Nephron progenitor cell (in vitro differentiated cells): ENCODE measurements at regions not wholly inside any gene's neighbourhood (a gene's known extent, or its start where the extent isn't known, plus 50 kb on each side); places are given as distances from the start of the nearest gene placed in this dataset.
A peak's percentile ranks its signal among the peaks of the same experiment; 100 is the strongest.

Source experiments
- DNase-seq: peaks from one replicate; pipeline ENCODE4 v3.0.0; 2021
- H3K27ac Mint-ChIP-seq: 2 replicates; pipeline ENCODE4 v1.8.0; 2021; ENCODE audit warnings: mild to moderate bottlenecking, moderate library complexity, mixed read lengths
- H3K27me3 Mint-ChIP-seq: 2 replicates; pipeline ENCODE4 v1.8.0; 2021; ENCODE audit warnings: mild to moderate bottlenecking, low read depth, mixed read lengths; ENCODE audit not compliant: poor library complexity
- H3K36me3 Mint-ChIP-seq: 2 replicates; pipeline ENCODE4 v1.8.0; 2021; ENCODE audit warnings: low read depth, mixed read lengths
- H3K4me1 Mint-ChIP-seq: 2 replicates; pipeline ENCODE4 v1.8.0; 2021; ENCODE audit warnings: mixed read lengths
- H3K4me3 Mint-ChIP-seq: 2 replicates; pipeline ENCODE4 v1.8.0; 2021; ENCODE audit warnings: mild to moderate bottlenecking, moderate library complexity, mixed read lengths
- H3K9me3 Mint-ChIP-seq: 2 replicates; pipeline ENCODE4 v1.8.0; 2021; ENCODE audit warnings: mild to moderate bottlenecking, moderate library complexity, mixed read lengths
- TF ChIP-seq, protein P1 (sequence below): fragments of 200-600 bp; sonication (generic); IDR thresholded peaks from 2 replicates; pipeline ENCODE4 v1.5.0; 2021; ENCODE audit warnings: antibody characterized with exemption

DNA sequence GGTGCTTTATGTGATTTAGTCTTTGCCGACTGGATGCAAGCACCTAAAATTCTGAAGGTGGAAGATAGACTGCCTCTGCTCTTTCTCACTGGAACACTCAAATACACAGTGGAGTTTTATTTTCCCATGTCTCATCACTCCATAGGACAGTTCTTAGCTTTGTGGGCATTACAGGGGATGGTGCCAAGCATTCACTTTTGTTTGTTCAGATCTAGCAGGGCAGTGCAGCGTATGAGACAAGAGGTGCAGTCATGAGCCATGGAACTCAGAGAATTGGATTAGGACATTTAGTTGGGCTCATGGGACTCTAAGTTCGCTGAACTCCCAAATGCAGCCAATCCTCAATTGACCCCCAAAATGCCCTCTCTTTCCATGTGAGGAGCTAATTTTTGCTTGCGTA is 1136.9 kb upstream of the PRKX start:
- H3K27me3 Mint-ChIP-seq: peaks cover 7% of the 10 kb centered on the region
- no peaks in the 10 kb centered on the region for H3K36me3 Mint-ChIP-seq
- no peak overlapping the region for H3K4me3 Mint-ChIP-seq
- DNase-seq: no peak
- H3K9me3 Mint-ChIP-seq: no peaks in the 10 kb centered on the region
- no peaks in the 10 kb centered on the region for H3K4me1 Mint-ChIP-seq
- TF ChIP-seq, protein P1, sequence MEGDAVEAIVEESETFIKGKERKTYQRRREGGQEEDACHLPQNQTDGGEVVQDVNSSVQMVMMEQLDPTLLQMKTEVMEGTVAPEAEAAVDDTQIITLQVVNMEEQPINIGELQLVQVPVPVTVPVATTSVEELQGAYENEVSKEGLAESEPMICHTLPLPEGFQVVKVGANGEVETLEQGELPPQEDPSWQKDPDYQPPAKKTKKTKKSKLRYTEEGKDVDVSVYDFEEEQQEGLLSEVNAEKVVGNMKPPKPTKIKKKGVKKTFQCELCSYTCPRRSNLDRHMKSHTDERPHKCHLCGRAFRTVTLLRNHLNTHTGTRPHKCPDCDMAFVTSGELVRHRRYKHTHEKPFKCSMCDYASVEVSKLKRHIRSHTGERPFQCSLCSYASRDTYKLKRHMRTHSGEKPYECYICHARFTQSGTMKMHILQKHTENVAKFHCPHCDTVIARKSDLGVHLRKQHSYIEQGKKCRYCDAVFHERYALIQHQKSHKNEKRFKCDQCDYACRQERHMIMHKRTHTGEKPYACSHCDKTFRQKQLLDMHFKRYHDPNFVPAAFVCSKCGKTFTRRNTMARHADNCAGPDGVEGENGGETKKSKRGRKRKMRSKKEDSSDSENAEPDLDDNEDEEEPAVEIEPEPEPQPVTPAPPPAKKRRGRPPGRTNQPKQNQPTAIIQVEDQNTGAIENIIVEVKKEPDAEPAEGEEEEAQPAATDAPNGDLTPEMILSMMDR: no peak
- H3K27ac Mint-ChIP-seq: no peak overlapping the region

DNA sequence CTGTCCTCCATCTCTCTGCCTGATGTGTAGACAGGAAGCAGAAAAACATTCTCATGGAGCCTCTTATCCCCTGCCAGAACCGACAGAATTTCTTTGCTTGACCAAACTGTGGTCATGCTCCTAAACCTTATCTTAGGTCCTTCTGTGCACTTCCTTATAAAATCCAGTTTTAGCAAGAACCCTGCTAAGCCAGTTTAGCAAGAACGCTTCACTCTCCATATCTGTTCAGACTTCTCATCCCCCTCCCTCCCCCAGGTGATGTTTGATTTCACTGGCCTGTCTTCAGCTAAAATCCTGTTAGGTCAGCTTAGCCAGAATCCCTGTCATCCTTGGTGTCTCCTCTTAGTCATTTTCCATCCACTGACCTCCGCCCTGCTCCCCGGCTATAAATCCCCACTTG is 1130.9 kb upstream of the PRKX start:
- Mint-ChIP-seq H3K27me3 (peaks cover 13% of the 10 kb centered on the region), H3K27ac (no peak overlapping the region), H3K9me3 (no peaks in the 10 kb centered on the region), H3K4me1 (no peaks in the 10 kb centered on the region), H3K36me3 (no peaks in the 10 kb centered on the region), H3K4me3 (no peak overlapping the region)
- no peak for DNase-seq
- TF ChIP-seq, protein P1: no peak

DNA sequence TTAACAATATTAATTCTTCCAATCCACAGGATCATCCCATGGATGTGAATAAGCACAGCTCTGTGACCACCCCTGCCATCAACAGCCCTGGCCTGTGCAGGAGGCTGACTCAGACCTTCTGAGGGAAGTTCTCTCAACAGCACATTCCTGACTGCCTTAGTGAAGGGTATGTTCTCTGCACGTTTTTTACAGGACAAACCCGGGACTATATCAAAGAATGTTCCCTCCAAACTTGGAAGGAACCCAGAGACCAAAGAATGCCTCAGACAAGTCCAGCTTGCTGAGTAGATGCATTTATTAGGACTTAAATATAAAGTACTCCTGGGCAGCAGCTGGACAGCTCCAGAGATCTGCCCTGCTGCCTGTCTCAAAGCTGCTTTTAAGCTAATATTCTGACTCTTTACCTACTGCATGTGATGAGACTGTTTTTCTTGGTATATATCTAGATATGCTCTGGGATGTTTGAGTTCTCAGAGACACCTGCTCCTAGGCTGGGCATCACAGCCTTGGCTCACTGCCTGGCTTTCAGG is 1127.8 kb upstream of the PRKX start:
- H3K9me3 Mint-ChIP-seq: no peaks in the 10 kb centered on the region
- H3K27me3 Mint-ChIP-seq: peaks cover 9% of the 10 kb centered on the region
- no peak overlapping the region for H3K4me3 Mint-ChIP-seq
- no peaks in the 10 kb centered on the region for H3K36me3 Mint-ChIP-seq
- H3K27ac Mint-ChIP-seq: no peak overlapping the region
- H3K4me1 Mint-ChIP-seq: no peaks in the 10 kb centered on the region
- DNase-seq: no peak
- TF ChIP-seq, protein P1: no peak

DNA sequence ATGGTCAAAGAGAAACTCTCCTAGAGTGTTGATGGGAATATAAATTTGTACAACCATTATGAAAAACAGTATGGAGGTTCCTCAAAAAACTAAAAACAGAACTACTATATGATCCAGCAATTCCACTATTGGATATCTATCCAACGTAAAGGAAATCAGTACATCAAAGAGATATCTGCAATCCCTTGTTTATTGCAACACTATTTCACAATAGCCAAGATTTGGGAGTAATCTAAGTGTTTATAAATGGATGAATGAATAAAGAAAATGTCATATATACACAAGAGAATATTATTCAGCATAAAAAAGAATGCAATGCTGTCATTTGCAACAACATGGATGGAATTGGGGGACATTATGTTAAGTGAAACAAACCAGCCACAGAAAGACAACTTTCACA is 1118.1 kb upstream of the PRKX start:
- no peaks in the 10 kb centered on the region for H3K36me3 Mint-ChIP-seq
- no peaks in the 10 kb centered on the region for H3K9me3 Mint-ChIP-seq
- no peaks in the 10 kb centered on the region for H3K27me3 Mint-ChIP-seq
- no peak overlapping the region for H3K27ac Mint-ChIP-seq
- H3K4me1 Mint-ChIP-seq: no peaks in the 10 kb centered on the region
- DNase-seq: no peak
- no peak overlapping the region for H3K4me3 Mint-ChIP-seq
- TF ChIP-seq, protein P1: no peak

- Mint-ChIP-seq H3K4me3 (no peak overlapping the region), H3K27me3 (no peaks in the 10 kb centered on the region), H3K9me3 (no peaks in the 10 kb centered on the region), H3K27ac (no peak overlapping the region), H3K36me3 (no peaks in the 10 kb centered on the region), H3K4me1 (no peaks in the 10 kb centered on the region)
- DNase-seq: no peak
- TF ChIP-seq, protein P1: no peak
Measured at GRCh38 chrX:4830880-4831557, 1117.6 kb upstream of the PRKX start.

GRCh38 chrX:4825550-4825949 is 1112.1 kb upstream of the PRKX start:
- no peak for DNase-seq
- Mint-ChIP-seq H3K36me3 (no peaks in the 10 kb centered on the region), H3K4me1 (no peaks in the 10 kb centered on the region), H3K9me3 (no peaks in the 10 kb centered on the region), H3K27me3 (no peaks in the 10 kb centered on the region), H3K4me3 (no peak overlapping the region), H3K27ac (peak overlapping the region; percentile 12)
- TF ChIP-seq, protein P1: no peak
